ENCODE measurements at regions not wholly inside any gene's neighbourhood (a gene's known extent, or its start where the extent isn't known, plus 50 kb on each side); places are given as distances from the start of the nearest gene placed in this dataset.

DNA sequence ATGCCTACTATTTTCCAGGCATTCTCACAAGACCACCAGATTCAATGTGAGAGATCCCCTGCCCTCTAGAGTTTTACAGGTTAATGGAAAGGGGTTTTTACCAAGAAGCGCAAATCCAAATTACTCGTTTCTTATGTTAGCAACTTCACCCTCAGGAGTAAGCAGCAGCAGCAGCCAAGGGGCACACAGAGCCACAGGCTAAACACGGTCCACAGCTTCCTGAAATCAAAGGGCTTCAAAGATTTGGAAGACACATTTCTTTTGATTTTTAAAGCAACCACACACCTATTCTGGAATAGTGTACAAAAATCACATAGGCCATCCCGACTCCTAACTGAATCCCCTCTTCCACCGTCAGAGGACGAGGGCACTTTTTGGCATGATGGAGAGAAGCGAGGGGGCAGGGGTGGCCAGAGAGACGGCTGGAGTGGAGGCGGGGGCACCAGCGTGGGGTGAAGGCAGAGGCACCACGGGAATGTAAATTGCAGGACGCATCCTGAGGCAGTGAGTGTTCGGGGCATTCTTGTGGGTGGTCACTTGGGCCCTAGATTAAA is 107.0 kb downstream of the ARF6 start:
- H3K4me3 ChIP-seq (ENCODE audit: low read depth, low read length) = peak overlapping the region; percentile 40
- CTCF ChIA-PET = interaction anchor here (1.2 to 4.3 kb wide), 7 partner anchors 10 to 138 kb away, joined by 3 to 30 read pairs (median 4); no protein-coding TSS in a partner anchor
- POLR2A ChIA-PET = interaction anchor here (0.6 to 5.6 kb wide), 7 partner anchors 9 to 137 kb away, joined by 3 to 28 read pairs (median 4); no protein-coding TSS in a partner anchor
- DNase-seq (ENCODE audit: low read depth, low spot score) = no peak
- TF ChIP-seq, protein P1, sequence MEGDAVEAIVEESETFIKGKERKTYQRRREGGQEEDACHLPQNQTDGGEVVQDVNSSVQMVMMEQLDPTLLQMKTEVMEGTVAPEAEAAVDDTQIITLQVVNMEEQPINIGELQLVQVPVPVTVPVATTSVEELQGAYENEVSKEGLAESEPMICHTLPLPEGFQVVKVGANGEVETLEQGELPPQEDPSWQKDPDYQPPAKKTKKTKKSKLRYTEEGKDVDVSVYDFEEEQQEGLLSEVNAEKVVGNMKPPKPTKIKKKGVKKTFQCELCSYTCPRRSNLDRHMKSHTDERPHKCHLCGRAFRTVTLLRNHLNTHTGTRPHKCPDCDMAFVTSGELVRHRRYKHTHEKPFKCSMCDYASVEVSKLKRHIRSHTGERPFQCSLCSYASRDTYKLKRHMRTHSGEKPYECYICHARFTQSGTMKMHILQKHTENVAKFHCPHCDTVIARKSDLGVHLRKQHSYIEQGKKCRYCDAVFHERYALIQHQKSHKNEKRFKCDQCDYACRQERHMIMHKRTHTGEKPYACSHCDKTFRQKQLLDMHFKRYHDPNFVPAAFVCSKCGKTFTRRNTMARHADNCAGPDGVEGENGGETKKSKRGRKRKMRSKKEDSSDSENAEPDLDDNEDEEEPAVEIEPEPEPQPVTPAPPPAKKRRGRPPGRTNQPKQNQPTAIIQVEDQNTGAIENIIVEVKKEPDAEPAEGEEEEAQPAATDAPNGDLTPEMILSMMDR (IDR thresholded peaks at IDR 0.05; ENCODE audit: insufficient read depth, low read length, missing control alignments) = no peak

DNA sequence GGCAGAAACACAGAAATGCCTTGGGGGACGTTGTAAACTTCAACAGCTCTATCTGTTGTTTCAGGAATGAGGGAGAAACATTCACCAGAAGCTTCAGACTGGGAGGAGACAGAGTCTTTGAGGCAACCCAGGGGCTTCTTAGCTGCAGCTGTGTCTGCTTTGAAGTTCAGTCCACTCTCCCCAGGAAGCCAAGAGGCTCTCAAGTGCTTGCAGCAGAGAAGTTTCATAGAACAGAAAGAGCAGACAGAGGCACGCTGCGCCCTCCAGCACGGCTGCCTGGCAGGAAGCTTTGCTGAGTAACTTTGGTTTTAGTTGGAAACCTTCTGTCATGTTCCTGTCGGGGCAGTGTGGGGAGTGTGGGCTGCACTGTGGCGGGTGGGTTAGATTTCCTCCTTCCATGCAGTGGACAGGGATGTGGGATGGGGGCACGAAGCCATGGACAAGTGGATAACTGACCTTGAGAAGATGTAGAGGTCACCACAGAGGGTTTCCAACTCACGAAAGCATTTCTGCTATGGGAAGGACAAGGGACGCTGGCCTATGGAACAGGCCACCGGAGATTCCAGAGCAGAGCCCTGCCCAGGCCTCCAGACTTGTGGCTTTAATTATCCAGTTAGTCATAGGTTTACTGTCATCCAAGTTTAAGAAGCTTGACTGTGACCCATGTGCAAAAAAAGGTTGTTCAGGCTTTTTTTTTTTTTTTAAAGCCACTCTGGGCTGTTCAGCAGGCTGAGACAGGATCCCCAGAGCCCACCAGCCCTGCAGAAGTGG is 107.7 kb downstream of the ARF6 start:
- peak overlapping the region; percentile 40 for H3K4me3 ChIP-seq (ENCODE audit: low read depth, low read length)
- POLR2A ChIA-PET = interaction anchor here (0.6 to 5.6 kb wide), 10 partner anchors 10 to 138 kb away, joined by 3 to 28 read pairs (median 5); no protein-coding TSS in a partner anchor
- peak; percentile 63 for DNase-seq (ENCODE audit: low read depth, low spot score)
- TF ChIP-seq, protein P1 (IDR thresholded peaks at IDR 0.05; ENCODE audit: insufficient read depth, low read length, missing control alignments) = no peak
- CTCF ChIA-PET = interaction anchor here (0.9 to 4.3 kb wide), 8 partner anchors 9 to 139 kb away, joined by 3 to 30 read pairs (median 4); no protein-coding TSS in a partner anchor

DNA sequence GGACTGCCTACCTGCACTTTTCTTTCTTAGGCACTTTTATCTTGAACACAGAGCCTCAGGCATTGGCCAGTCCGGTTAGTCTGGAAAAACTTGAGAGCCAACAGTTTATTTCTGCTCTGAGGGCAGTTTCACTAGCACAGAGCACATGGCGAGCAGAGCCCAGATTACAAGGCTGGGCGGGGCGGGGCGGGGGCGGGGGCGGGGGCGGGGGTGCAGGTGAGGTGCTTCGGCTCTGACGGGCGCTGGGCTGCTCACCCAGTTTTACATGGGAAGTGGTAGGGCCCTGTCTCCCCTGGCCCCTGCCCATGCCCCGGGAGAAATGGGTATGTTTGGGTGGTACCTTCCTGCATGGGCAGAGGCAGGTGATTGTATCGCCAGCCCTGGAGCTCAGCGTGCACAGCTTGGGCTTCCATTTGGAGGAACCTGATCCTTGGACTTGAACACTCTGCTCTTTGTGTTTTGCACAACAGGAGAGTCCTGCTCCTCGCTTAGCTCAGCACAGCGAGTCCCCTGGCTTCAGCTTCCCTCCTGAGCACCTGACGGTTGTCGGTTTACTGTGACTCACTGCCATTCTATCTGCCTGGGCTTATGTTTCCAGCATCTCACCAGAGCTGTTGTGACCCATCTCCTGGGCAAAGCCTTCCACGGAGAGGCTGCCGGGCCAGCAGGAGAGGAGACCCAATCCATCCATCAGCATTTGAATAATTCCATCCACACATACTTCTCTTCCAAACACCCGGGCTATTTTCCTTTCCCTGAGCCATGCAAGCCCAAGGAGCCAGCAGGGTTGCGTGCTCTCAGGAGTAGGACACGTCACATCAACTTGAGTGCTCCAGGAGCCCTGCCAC is 108.5 kb downstream of the ARF6 start:
- peak overlapping the region; percentile 18 for H3K4me3 ChIP-seq (ENCODE audit: low read depth, low read length)
- POLR2A ChIA-PET = interaction anchor here (0.6 to 5.6 kb wide), 8 partner anchors 19 to 139 kb away, joined by 3 to 28 read pairs (median 6); no protein-coding TSS in a partner anchor
- TF ChIP-seq, protein P1 (IDR thresholded peaks at IDR 0.05; ENCODE audit: insufficient read depth, low read length, missing control alignments) = no peak
- DNase-seq (ENCODE audit: low read depth, low spot score) = no peak
- CTCF ChIA-PET = interaction anchor here (0.9 to 4.3 kb wide), 7 partner anchors 9 to 139 kb away, joined by 3 to 30 read pairs (median 3); no protein-coding TSS in a partner anchor

DNA sequence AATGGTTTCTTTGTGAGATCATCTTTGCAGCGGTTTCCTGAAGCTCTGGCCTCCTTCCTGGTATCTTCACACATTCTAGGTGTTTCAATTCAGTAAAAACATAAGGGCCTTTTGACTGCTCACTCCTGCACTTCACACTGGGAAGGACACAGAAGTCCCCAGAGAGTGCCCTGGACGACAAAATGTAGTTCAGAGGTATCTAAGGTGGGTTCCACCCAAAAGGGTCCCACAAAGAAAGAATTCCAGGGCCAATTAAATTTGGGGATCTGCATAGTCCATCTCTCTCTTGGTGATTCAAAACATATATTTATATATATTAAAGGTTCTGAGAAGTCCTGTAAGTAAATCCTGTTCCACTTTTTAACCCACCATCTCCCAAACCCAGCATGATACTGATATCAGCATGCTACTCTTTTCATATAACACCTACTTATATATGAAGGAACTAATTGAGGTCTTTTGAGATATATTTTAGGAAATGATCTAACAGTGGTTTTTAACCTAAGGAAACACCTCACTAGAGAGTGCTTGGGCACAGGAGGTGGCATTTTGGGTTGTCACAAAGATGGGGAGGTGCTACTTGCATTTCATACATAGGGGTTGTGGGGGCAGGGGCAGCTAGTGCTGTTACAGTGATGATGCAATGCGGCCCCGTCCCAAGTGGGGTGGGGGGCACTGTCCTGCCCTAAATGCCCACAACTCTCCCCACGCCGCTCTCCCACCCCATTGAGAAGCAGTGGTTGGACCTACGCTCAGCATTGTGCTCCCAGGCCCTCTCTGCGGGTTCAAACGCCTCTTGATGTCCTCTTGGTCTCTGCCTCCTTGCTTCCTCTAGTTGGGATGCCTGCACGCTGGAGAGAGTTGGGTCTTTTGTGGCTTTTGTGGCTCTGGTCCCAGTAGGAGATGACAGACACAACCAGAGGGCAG is 109.4 kb downstream of the ARF6 start:
- ChIA-PET POLR2A (interaction anchor here (0.8 to 5.6 kb wide), 7 partner anchors 19 to 140 kb away, joined by 4 to 28 read pairs (median 7); no protein-coding TSS in a partner anchor), CTCF (interaction anchor here (1.0 to 4.3 kb wide), 4 partner anchors 11 to 150 kb away, joined by 3 to 30 read pairs (median 7); partner anchors contain the start of gene NEMF)
- no peak overlapping the region for H3K4me3 ChIP-seq (ENCODE audit: low read depth, low read length)
- TF ChIP-seq, protein P1 (IDR thresholded peaks at IDR 0.05; ENCODE audit: insufficient read depth, low read length, missing control alignments) = no peak
- DNase-seq (ENCODE audit: low read depth, low spot score) = no peak

DNA sequence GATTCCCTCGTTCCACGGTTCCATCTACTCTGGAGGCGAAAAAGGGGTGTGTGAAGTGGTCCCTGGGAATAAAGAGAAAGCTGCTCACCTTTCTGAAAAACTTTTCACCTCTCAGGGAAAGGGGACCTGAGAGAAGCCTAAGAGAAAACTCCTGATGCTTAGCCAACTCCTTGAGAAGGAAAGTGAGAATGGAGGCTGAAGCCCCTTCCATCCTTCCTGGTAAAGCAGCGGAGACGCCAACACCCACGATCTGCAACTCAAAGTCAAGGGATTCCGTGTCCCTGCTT is 110.0 kb downstream of the ARF6 start:
- H3K4me3 ChIP-seq (ENCODE audit: low read depth, low read length) = peak overlapping the region; percentile 54
- POLR2A ChIA-PET = interaction anchor here (0.8 to 5.6 kb wide), 5 partner anchors 21 to 141 kb away, joined by 3 to 28 read pairs (median 4); no protein-coding TSS in a partner anchor
- CTCF ChIA-PET = interaction anchor here (1.0 to 4.3 kb wide), 5 partner anchors 9 to 150 kb away, joined by 5 to 30 read pairs (median 8); partner anchors contain the start of gene NEMF
- no peak for DNase-seq (ENCODE audit: low read depth, low spot score)
- TF ChIP-seq, protein P1 (IDR thresholded peaks at IDR 0.05; ENCODE audit: insufficient read depth, low read length, missing control alignments) = no peak
